ENCODE measurements at regions not wholly inside any gene's neighbourhood (a gene's known extent, or its start where the extent isn't known, plus 50 kb on each side); places are given as distances from the start of the nearest gene placed in this dataset.

- Histone ChIP-seq H3K4me1 (ENCODE audit: low read length) (peaks cover 5% of the 10 kb centered on the region; the same call in 1 of the 2 replicates), H3K79me2 (ENCODE audit: low read length) (no peaks in the 10 kb centered on the region), H3K9me3 (ENCODE audit: insufficient read depth, low read length) (no peaks in the 10 kb centered on the region), H3K4me3 (ENCODE audit: low read length) (no peak overlapping the region), H3K9ac (ENCODE audit: low read length) (no peak overlapping the region), H2AFZ (ENCODE audit: low read depth, low read length) (no peak overlapping the region), H3K36me3 (replicated peaks; ENCODE audit: low read depth, low read length) (no peaks in the 10 kb centered on the region), H3K27me3 (ENCODE audit: low read depth, low read length) (peaks cover 46% of the 10 kb centered on the region), H4K20me1 (ENCODE audit: insufficient read depth, low read length) (no peaks in the 10 kb centered on the region), H3K27ac (ENCODE audit: low read length) (no peak overlapping the region), H3K4me2 (ENCODE audit: low read length) (peak overlapping the region; percentile 29)
- no peak for TF ChIP-seq EZH2phosphoT487 (IDR thresholded peaks at IDR 0.05; ENCODE audit: low read depth)
- peak; percentile 89 for TF ChIP-seq CTCF (IDR thresholded peaks at IDR 0.05; ENCODE audit: low read depth, low read length)
Measured at GRCh38 chr14:21734457-21735074, 60.9 kb upstream of the OR4E1 start.

DNA sequence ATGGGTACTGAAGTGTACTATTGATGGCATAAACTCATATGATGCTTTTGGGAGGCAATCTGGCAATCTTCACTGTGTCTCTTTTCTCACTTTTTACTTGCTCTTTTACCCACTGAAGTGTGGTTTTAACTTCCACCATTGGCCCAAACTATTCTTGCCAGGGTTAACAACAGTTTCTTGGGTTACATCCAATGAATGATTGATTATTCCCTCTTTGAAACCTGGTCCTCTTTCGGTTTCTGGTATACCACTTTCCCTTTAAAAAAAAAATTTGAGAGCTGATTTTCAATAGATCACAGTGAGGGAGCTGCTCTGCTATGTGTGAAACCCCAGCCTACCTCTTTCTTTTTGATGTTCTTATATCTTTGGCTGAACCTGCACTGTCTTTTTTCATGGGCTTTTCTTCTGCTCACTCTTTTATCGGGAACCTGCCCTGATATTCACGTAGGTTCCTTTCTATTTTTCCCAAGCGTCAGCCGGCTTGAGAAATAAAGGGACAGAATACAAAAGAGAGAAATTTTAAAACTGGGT is 56.1 kb upstream of the OR4E1 start:
- Histone ChIP-seq H3K9ac (ENCODE audit: low read length) (no peak overlapping the region), H3K4me3 (ENCODE audit: low read length) (no peak overlapping the region), H3K36me3 (replicated peaks; ENCODE audit: low read depth, low read length) (no peaks in the 10 kb centered on the region), H3K79me2 (ENCODE audit: low read length) (no peaks in the 10 kb centered on the region), H3K27ac (ENCODE audit: low read length) (no peak overlapping the region), H3K27me3 (ENCODE audit: low read depth, low read length) (peaks cover 45% of the 10 kb centered on the region), H4K20me1 (ENCODE audit: insufficient read depth, low read length) (no peaks in the 10 kb centered on the region), H2AFZ (ENCODE audit: low read depth, low read length) (no peak overlapping the region), H3K4me1 (ENCODE audit: low read length) (peaks cover 5% of the 10 kb centered on the region; the same call in 1 of the 2 replicates), H3K9me3 (ENCODE audit: insufficient read depth, low read length) (no peaks in the 10 kb centered on the region), H3K4me2 (ENCODE audit: low read length) (peak overlapping the region; percentile 24; the same call in 1 of the 2 replicates)
- TF ChIP-seq EZH2phosphoT487 (IDR thresholded peaks at IDR 0.05; ENCODE audit: low read depth): no peak
- no peak for TF ChIP-seq CTCF (IDR thresholded peaks at IDR 0.05; ENCODE audit: low read depth, low read length)

- Histone ChIP-seq H2AFZ (ENCODE audit: low read depth, low read length) (no peak overlapping the region), H3K4me2 (ENCODE audit: low read length) (no peak overlapping the region), H3K4me3 (ENCODE audit: low read length) (no peak overlapping the region), H4K20me1 (ENCODE audit: insufficient read depth, low read length) (no peaks in the 10 kb centered on the region), H3K27me3 (ENCODE audit: low read depth, low read length) (peaks cover 53% of the 10 kb centered on the region), H3K9me3 (ENCODE audit: insufficient read depth, low read length) (no peaks in the 10 kb centered on the region), H3K9ac (ENCODE audit: low read length) (no peak overlapping the region), H3K4me1 (ENCODE audit: low read length) (peaks cover 5% of the 10 kb centered on the region; the same call in 1 of the 2 replicates), H3K36me3 (replicated peaks; ENCODE audit: low read depth, low read length) (no peaks in the 10 kb centered on the region), H3K79me2 (ENCODE audit: low read length) (no peaks in the 10 kb centered on the region), H3K27ac (ENCODE audit: low read length) (no peak overlapping the region)
- TF ChIP-seq EZH2phosphoT487 (IDR thresholded peaks at IDR 0.05; ENCODE audit: low read depth) (no peak), CTCF (IDR thresholded peaks at IDR 0.05; ENCODE audit: low read depth, low read length) (no peak)
Measured at GRCh38 chr14:21725250-21725649, 51.6 kb upstream of the OR4E1 start.

GRCh38 chr14:21724090-21724973 is 50.7 kb upstream of the OR4E1 start:
- H3K4me1 ChIP-seq (ENCODE audit: low read length): no peaks in the 10 kb centered on the region
- TF ChIP-seq CTCF (IDR thresholded peaks at IDR 0.05; ENCODE audit: low read depth, low read length) (no peak), EZH2phosphoT487 (IDR thresholded peaks at IDR 0.05; ENCODE audit: low read depth) (no peak)

More at GRCh38 chr14:21724090-21724973, 50.7 kb upstream of the OR4E1 start:
- no peak overlapping the region for H3K4me3 ChIP-seq (ENCODE audit: low read length)
- H3K4me2 ChIP-seq (ENCODE audit: low read length): no peak overlapping the region
- no peaks in the 10 kb centered on the region for H3K79me2 ChIP-seq (ENCODE audit: low read length)
- no peaks in the 10 kb centered on the region for H4K20me1 ChIP-seq (ENCODE audit: insufficient read depth, low read length)
- H2AFZ ChIP-seq (ENCODE audit: low read depth, low read length): no peak overlapping the region
- no peak overlapping the region for H3K27ac ChIP-seq (ENCODE audit: low read length)
- peaks cover 55% of the 10 kb centered on the region for H3K27me3 ChIP-seq (ENCODE audit: low read depth, low read length)
- H3K36me3 ChIP-seq (replicated peaks; ENCODE audit: low read depth, low read length): no peaks in the 10 kb centered on the region
- H3K9ac ChIP-seq (ENCODE audit: low read length): no peak overlapping the region
- H3K9me3 ChIP-seq (ENCODE audit: insufficient read depth, low read length): no peaks in the 10 kb centered on the region

Data from OCI-LY3 (cell line).